Thyroid gland (tissue), 4 donors: ENCODE measurements at regions not wholly inside any gene's neighbourhood (a gene's known extent, or its start where the extent isn't known, plus 50 kb on each side); places are given as distances from the start of the nearest gene placed in this dataset.

ENCODE experiments used
- CTCF ChIP-seq, 6 experiments: fragments of 200-600 bp in 3 of 6; fragments of 450-650 bp in 3 of 6; sonication (generic) in 3 of 6; IDR thresholded peaks; one replicate each; pipeline ENCODE4 v1.5.1; 2016 to 2019; ENCODE audit warnings: antibody characterized with exemption in 6 of 6, mild to moderate bottlenecking in 2 of 6, inconsistent platforms in 1 of 6, moderate library complexity in 1 of 6
- POLR2A ChIP-seq, 2 donors: fragments of 450-650 bp; IDR thresholded peaks; one replicate each; pipeline ENCODE4 v1.6.1; 2017; ENCODE audit warnings: antibody characterized with exemption in 2 of 2, mild to moderate bottlenecking in 2 of 2, moderate library complexity in 1 of 2

DNA sequence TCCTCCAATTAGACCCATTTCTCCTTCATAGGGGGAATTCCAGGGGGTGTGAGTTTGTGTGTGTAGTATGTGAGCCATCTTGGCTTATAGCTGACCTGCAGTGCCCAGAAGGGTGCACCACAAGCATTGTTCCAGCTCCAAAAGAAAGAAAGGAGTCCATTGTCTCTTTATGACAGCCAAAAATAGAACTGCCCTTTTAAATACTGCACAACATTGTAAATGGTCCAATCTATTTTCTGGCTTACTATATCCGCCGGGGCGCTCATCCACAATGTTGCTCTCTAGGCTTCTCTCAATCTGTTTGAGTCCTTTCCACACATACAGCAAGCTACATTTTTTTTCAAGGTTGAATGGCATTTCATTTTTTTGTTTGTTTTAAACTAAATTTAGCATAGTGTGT, 517.5 kb downstream of the STK39 start:
- TF ChIP-seq CTCF (IDR thresholded peaks at IDR 0.05) = no peak
- no peak for TF ChIP-seq POLR2A (IDR thresholded peaks at IDR 0.05)
